SHP77 (cell line): ENCODE measurements at regions not wholly inside any gene's neighbourhood (a gene's known extent, or its start where the extent isn't known, plus 50 kb on each side); places are given as distances from the start of the nearest gene placed in this dataset.
"Not testable (repeated sequence)": the region's sequence is repeated elsewhere in the genome, so short reads cannot be mapped to it uniquely, and the experiment has no call there.

Experiments used
- DNase-seq, 2 experiments: peaks; one replicate each; lab custom pipeline; 2025; lab: John Stamatoyannopoulos, UW

DNA sequence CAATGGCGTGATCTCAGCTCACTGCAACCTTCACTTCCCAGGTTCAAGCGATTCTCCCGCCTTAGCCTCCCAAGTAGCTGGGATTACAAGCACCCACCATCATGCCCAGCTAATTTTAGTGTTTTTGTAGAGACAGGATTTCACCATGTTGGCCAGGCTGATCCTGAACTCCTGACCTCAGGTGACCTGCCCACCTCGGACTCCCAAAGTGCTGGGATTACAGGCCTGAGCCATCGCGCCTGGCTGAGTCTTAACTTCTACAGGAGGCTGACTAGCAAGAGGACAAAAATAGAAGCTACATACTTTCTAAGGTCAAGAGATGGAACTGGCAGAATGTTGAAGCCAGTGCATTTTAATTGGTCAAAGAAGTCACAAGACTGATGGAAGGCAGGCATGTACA, 2296.2 kb upstream of the RAG2 start:
- not testable (repeated sequence) for DNase-seq

DNA sequence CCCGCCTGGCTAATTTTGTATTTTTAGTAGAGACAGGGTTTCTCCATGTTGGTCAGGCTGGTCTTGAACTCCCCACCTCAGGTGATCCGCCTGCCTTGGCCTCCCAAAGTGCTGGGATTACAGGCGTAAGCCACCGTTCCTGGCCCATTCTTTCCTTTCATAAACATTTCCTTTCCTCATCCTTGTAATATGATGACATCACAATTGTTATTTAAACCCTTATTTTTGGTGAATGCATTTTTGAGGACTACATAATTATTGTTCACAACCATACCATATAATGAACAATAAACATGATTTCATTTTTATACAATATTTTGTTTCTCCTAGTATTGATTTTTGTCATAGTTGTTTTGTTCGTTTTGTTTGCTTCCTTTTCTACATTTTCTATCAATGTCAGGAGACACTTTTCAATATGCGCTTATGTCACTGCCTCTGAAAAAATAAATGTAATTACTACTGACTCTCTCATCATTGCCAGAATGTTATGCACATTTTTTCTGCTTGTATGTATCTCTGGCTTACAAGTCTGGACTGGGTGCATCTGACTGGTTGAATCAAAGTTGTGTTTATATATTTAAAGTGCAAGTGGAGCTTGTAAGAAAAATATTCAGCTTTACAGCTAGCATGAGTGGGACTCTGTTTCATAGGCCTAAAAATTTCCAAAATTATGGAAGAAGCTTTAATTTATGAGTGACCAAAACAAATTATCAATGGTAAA, 2286.3 kb upstream of the RAG2 start:
- DNase-seq, result no peak

DNA sequence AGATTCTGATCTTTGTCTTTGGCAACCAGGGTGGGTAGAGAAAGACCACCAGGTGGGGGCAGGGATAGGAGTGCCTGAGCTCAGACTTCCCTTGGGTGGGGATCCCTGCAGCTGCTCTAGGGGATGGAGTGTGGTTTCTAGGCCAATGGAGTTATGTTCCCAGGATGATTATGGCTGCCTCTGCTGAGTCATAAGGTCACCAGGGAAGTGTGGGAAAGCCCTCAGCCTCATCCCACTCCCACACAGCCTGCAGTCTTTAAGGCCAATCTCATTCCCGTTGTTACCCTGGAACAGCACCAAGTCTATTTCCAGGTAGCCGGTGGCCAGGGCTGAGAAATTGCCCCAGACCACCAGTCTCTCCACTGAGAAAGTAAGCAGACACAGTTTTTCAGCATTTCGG, 2269.3 kb upstream of the RAG2 start:
- DNase-seq, result no peak

DNA sequence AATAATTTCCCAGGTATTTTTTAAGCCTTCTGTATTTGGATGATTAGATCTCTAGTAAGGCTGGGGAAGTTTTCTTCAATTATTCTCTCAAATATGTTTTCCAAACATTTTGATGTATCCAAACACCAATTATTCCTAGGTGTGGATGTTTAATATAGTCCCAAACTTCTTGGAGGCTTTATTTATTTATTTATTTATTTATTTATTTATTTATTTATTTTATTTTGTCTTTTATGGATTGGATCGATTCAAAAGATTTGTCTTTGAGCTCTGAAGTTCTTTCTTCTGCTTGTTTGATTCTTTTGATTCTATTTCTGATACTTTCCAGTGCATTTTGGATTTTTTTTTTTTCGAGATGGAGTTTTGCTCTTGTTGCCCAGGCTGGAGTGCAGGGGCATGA, 2267.9 kb upstream of the RAG2 start:
- no peak for DNase-seq

GRCh38 chr11:38842991-38843390, 2245.0 kb upstream of the RAG2 start:
- no peak for DNase-seq

GRCh38 chr11:38839071-38839470, 2241.0 kb upstream of the RAG2 start:
- DNase-seq, result no peak

DNA sequence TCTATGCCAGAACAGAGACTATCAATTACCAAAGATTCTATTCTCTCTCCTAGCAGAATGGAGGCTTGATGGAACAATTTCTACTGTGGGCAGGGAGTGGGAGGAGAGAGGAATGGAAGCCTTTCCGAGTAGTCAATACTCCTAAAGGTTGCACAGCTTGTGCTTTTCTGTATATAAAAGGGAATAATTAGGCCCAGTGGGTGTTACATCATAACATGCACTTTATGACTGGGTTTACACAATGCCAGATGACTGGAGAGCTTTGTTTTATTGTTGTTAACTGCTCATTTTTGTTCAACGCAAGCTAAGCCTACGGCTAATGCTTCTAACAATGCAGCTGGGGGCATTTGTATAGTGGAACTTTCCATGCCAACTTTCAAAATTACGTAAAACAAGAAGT, 2237.9 kb upstream of the RAG2 start:
- no peak for DNase-seq

DNA sequence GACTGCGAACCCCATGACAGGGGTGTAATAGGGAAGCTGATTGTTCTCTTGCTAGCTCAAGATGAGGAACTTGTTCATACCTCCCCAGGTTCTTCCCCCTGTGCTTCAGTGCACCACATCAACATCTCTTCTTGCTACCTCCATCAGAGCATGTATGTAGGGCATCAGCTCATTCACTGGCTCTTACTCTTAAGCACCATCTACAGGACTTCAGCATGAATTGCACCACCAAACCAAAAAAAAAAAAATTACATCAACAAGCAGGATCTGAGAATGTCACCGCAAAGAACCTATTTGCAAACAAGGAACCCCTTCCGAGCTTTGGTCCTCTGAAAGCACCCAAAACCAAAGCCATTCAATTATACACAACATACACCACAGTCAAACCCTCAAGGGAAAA, 2226.5 kb upstream of the RAG2 start:
- no peak for DNase-seq

DNA sequence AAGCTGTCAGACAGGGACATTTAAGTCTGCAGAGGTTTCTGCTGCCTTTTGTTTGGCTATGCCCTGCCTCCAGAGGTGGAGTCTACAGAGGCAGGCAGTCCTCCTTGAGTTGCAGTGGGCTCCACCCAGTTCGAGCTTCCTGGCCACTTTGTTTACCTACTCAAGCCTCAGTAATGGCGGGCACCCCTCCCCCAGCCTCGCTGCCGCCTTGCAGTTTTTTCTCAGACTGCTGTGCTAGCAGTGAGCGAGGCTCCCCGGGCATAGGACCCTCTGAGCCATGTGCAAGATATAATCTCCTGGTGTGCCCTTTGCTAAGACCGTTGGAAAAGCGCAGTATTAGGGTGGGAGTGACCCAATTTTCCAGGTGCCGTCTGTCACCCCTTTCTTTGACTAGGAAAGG, 2223.8 kb upstream of the RAG2 start:
- not testable (repeated sequence) for DNase-seq

DNA sequence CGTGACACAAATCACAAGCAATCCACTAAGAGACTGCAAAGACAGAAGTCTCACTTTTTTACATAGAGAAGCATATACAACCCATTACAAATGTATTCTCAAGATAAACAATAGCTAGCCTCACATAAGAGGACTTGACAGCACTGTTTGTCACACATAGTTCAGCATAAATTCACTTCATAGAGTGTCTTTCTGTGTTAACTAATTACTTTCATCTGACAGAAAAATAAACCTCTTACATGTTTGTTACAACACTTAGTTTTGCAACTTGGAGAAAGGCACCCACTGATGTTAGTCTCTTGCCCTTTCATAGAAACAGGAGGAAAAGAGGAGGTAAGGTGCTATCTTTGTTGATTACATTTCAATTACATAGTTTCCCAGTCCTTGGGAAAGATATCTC, 2221.9 kb upstream of the RAG2 start:
- no peak for DNase-seq

- no peak for DNase-seq
Measured at GRCh38 chr11:38818720-38819119, 2220.7 kb upstream of the RAG2 start.

- no peak for DNase-seq
Measured at GRCh38 chr11:38814670-38815069, 2216.6 kb upstream of the RAG2 start.

DNA sequence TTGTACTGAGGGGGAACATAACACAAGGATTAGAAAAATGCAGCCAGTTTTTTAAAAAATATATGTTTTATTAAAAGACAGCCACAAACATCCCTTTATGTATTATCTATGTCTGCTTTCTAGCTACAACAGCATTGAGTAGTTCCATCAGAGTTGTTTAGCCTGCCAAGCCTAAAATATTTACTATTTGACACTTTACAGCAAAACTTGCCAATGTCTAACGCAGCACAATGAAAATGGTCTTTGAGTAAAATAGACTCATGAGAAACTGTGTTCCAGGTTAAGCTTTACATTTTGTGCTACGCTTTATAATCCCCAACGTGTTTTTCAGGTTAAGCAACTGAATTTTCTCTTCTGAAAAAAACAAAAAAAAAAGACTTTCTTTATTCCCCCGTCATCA, 2211.5 kb upstream of the RAG2 start:
- DNase-seq, result no peak

- no peak for DNase-seq
Measured at GRCh38 chr11:38796281-38796680, 2198.2 kb upstream of the RAG2 start.

DNA sequence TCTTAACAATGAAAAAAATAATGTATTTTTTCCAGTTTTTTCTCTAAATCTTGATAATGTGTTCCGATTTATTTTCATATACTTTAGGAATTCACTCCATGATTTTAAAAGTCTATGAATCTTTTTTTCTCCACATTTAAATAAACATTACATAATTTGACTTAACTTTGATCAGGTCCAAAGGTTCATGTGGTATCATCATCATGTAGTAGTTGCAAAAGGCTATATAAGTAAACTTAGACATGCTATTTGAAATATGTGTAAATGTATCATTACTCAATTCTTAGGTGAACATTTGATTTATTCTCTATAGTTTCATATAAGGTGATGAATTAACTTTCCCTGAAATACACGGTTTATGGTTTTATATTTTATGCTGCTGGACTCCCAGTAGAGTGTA, 2197.0 kb upstream of the RAG2 start:
- no peak for DNase-seq

DNA sequence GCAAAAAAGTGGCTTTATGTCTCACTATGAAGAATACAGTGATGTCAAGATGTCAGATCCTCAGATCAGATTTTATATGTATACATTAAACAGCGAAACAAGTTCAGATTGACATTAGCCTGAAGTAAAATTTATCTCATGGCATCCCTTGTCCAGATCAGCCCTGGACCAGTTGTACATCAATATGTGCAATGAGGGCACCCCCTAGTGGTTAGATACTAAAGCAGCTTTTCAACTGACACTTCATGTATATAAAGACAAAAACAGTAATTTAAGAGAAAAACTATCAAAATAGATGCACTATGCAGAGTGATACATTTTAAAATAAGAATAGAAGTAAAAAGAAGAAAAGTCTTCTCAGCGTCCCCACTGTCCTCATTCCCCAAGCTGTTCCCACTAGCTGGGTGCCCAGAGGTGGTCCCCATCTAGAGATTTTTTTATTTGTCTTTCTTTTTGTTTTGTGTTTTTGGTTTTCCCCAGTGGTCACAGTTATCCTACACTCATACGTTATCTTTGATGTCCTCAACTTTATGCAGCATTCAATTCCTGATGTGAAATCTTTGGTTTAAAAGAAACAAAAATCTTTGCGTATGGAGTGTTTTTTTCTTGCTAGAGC, 2193.4 kb upstream of the RAG2 start:
- DNase-seq, result peak; percentile 67 to 68

DNA sequence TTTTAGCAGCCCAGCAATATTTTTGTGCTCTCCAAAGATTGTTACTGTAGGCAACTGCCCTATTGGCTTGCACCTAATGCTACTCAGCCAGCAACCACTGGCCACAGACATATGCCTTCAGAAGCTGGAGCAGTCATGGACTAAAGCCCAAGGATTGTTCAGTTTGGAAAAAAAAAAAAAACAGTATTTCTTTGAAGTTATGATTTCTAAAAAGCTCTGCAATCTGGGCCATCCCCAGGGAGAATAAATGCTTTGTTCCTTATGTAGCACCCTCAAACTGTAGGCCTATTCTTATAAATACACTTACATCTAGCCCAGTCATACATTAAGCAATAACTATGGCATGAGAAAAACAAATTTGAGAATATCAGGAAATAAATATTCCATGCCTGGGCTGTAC, 2190.5 kb upstream of the RAG2 start:
- no peak for DNase-seq

GRCh38 chr11:38784164-38784563, 2186.1 kb upstream of the RAG2 start:
- no peak for DNase-seq

GRCh38 chr11:38766796-38767195, 2168.8 kb upstream of the RAG2 start:
- no peak for DNase-seq

GRCh38 chr11:38759394-38759793, 2161.4 kb upstream of the RAG2 start:
- no peak for DNase-seq

DNA sequence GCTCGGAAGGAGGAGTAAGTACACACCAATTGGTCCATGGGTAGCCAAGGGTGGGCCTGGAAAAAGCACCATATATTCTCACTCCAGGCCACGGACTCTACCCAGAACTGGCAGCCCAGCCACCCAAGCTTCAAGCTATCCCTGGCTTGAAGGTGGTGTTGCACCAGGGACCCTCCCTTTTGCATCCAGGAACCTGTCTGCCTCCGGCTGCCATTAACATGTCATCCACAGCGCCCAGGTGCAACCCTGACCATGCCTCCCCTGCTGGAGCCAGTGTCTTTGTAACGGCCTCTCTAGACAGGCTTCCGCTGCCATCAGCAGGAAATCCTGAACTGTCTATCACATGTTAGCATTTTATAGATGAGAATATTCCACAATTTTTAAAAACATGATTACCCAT, 2158.5 kb upstream of the RAG2 start:
- DNase-seq, result no peak

DNA sequence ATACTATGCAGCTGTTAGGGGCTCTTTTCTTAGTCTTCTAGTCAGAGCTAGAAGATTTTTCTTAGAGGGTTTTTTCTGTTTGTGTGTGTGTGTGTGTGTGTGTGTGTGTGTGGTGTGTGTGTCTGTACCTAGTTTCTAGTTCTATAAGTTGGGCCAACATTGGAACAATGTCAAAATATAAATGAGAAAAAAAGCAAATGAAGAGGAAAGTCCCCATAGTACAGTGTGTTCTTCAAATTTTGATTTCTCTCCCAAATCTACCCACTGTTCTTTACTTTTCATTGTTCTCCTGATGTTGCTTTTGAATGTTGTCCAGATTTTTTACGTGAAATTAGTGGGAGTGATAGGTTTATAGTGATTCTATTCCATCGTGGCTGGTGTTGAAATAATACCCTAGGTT, 2153.4 kb upstream of the RAG2 start:
- no peak for DNase-seq

DNA sequence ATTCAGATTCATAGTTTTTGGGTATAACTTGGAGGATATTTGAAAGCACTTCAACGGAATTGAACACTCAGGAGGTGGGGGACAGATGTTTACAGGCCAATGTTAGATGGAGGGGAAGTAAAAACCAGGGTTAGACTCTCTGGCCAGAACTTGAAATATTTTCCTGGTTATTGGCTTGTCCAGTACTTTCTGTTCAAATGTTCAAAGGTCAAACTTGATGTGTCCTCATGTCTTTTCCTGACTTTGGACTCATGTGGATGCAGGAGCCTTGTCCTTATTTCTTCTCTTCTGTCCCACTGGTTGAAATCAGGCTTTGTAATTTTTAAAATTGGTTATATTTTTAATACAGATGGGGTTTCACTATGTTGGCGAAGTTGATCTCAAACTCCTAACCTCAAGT, 2148.5 kb upstream of the RAG2 start:
- not testable (repeated sequence) for DNase-seq

GRCh38 chr11:38723361-38723760, 2125.3 kb upstream of the RAG2 start:
- DNase-seq, result no peak
